ENCODE measurements at regions not wholly inside any gene's neighbourhood (a gene's known extent, or its start where the extent isn't known, plus 50 kb on each side); places are given as distances from the start of the nearest gene placed in this dataset.

- no peak for TF ChIP-seq CTCF (IDR thresholded peaks at IDR 0.05)
- no peak for TF ChIP-seq POLR2A (IDR thresholded peaks at IDR 0.05)
- TF ChIP-seq EP300 (IDR thresholded peaks at IDR 0.05) = no peak
These were observed 454.9 kb downstream of the LMO7 start for GRCh38 chr13:76091076-76091475.

Data from ovary (tissue), 3 donors.